Urinary bladder (tissue), 3 donors: ENCODE measurements at regions not wholly inside any gene's neighbourhood (a gene's known extent, or its start where the extent isn't known, plus 50 kb on each side); places are given as distances from the start of the nearest gene placed in this dataset.

Experiments
- DNase-seq: peaks from one replicate; pipeline ENCODE4 v3.0.0-alpha.2; 2015; ENCODE audit errors: extremely low spot score
- H3K27ac ChIP-seq: one replicate; pipeline ENCODE4 v1.5.1; 2013; ENCODE audit warnings: low read depth, mild to moderate bottlenecking, moderate library complexity
- H3K36me3 ChIP-seq: one replicate; pipeline ENCODE4 v1.6.1; 2013; ENCODE audit warnings: mild to moderate bottlenecking, moderate library complexity; ENCODE audit not compliant: insufficient read depth
- H3K4me1 ChIP-seq: one replicate; pipeline ENCODE4 v1.6.1; 2013; ENCODE audit warnings: mild to moderate bottlenecking, moderate library complexity; ENCODE audit not compliant: insufficient read depth
- H3K4me3 ChIP-seq: one replicate; pipeline ENCODE4 v1.5.1; 2013; ENCODE audit warnings: low read depth, low read length
- whole genome bisulfite sequencing: extraction: QIAGEN DNeasy Blood & Tissue Kit; methylation state at CpG from one replicate; pipeline ENCODE4 v1.1.7; 2013; 5-methylcytosine and 5-hydroxymethylcytosine counted together
- donor health status: healthy with polysubstance abuse.
- donor health status: healthy.

- Histone ChIP-seq H3K4me1 (peaks cover 2% of the 10 kb centered on the region), H3K36me3 (no peaks in the 10 kb centered on the region), H3K4me3 (no peak overlapping the region), H3K27ac (no peak overlapping the region)
- no peak for DNase-seq
- WGBS: 61% methylated on average over 6 of the region's 6 CpGs
Measured at GRCh38 chr2:15761056-15761455, 169.4 kb downstream of the DDX1 start.

DNA sequence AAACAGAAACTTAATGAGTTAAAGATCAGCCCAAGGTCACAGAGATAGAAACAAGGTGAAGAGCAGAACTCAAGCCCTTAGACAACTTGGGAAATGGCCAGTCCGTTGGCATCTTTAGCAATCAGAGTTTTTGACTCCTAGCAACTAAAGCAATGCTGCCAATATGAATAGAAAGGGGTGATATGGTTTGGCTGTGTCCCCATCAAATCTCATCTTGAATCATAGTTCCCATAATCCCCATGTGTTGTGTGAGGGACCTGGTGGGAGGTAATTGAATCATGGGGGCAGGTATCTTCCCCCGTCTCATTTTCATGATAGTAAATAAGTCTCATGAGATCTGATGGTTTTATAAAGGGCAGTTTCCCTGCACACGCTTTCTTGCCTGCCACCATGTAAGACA is 170.2 kb downstream of the DDX1 start:
- Histone ChIP-seq H3K36me3 (no peaks in the 10 kb centered on the region), H3K27ac (no peak overlapping the region), H3K4me3 (no peak overlapping the region), H3K4me1 (peaks cover under 1% of the 10 kb centered on the region)
- 75% methylated on average over 3 of the region's 3 CpGs for WGBS
- no peak for DNase-seq

- Histone ChIP-seq H3K4me3 (no peak overlapping the region), H3K4me1 (no peaks in the 10 kb centered on the region), H3K36me3 (no peaks in the 10 kb centered on the region), H3K27ac (no peak overlapping the region)
- WGBS: 94% methylated on average over 3 of the region's 3 CpGs
- no peak for DNase-seq
Measured at GRCh38 chr2:15762449-15762848, 170.8 kb downstream of the DDX1 start.

GRCh38 chr2:15763106-15763821 is 171.6 kb downstream of the DDX1 start:
- WGBS: 88% methylated on average over 19 of the region's 19 CpGs
- H3K4me3 ChIP-seq: no peak overlapping the region
- DNase-seq: no peak
- H3K4me1 ChIP-seq: no peaks in the 10 kb centered on the region
- no peak overlapping the region for H3K27ac ChIP-seq
- no peaks in the 10 kb centered on the region for H3K36me3 ChIP-seq

- no peak overlapping the region for H3K4me3 ChIP-seq
- 97% methylated on average over 14 of the region's 14 CpGs for WGBS
- DNase-seq: no peak
- H3K27ac ChIP-seq: no peak overlapping the region
- no peaks in the 10 kb centered on the region for H3K36me3 ChIP-seq
- H3K4me1 ChIP-seq: no peaks in the 10 kb centered on the region
Measured at GRCh38 chr2:15763822-15764682, 172.4 kb downstream of the DDX1 start.

DNA sequence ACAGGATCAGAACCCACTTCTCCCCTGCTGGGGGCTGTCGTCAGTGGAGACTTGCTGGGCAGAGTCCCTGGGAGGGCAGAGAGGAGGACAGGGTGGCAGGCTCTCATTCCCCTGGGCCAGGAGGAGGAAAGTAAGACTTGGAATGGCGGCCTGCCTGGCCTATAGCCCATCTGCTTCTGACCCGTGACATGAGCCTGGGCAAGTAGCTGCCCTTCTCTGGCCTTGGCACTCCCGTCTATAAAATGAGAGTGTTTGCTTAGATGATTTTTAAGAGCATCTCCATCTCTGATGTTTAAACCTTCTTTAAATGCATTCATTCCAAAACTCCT is 173.0 kb downstream of the DDX1 start:
- Histone ChIP-seq H3K27ac (no peak overlapping the region), H3K4me1 (no peaks in the 10 kb centered on the region), H3K36me3 (no peaks in the 10 kb centered on the region), H3K4me3 (no peak overlapping the region)
- DNase-seq: no peak
- 89% methylated on average over 4 of the region's 4 CpGs for WGBS

DNA sequence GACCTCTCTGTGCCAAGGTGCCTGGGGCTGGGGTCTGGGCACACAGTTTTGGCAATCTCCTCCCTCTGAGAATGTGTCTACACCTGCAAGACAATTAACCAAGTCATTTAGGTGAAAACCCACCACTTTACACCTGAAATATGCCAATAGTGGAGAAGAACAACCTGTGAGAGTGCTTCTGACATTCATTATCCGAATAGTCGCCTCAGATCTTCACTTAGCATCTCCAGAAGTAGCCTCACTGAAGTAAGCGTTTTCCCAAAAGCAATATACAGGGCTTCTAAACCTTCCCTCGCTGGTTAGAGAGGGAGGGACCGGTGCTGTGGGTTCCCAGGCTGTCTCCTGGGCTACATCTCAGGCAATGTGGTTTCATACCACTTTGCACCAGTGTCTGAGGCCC is 173.5 kb downstream of the DDX1 start:
- WGBS: 89% methylated on average over 5 of the region's 5 CpGs
- Histone ChIP-seq H3K4me1 (no peaks in the 10 kb centered on the region), H3K36me3 (no peaks in the 10 kb centered on the region), H3K27ac (no peak overlapping the region), H3K4me3 (no peak overlapping the region)
- DNase-seq: no peak

GRCh38 chr2:15765686-15766302 is 174.1 kb downstream of the DDX1 start:
- Histone ChIP-seq H3K27ac (no peak overlapping the region), H3K36me3 (no peaks in the 10 kb centered on the region), H3K4me1 (no peaks in the 10 kb centered on the region), H3K4me3 (no peak overlapping the region)
- no peak for DNase-seq
- 77% methylated on average over 13 of the region's 13 CpGs for WGBS

GRCh38 chr2:15766303-15766861 is 174.0 kb upstream of the MYCN start:
- 76% methylated on average over 9 of the region's 9 CpGs for WGBS
- H3K27ac ChIP-seq: no peak overlapping the region
- DNase-seq: no peak

GRCh38 chr2:15766911-15767597 is 173.3 kb upstream of the MYCN start:
- DNase-seq: no peak
- Histone ChIP-seq H3K36me3 (no peaks in the 10 kb centered on the region), H3K4me3 (no peak overlapping the region), H3K4me1 (no peaks in the 10 kb centered on the region), H3K27ac (no peak overlapping the region)
- WGBS: 96% methylated on average over 17 of the region's 17 CpGs

More at GRCh38 chr2:15766303-15766861, 174.0 kb upstream of the MYCN start:
- no peak overlapping the region for H3K4me3 ChIP-seq
- no peaks in the 10 kb centered on the region for H3K36me3 ChIP-seq
- no peaks in the 10 kb centered on the region for H3K4me1 ChIP-seq

DNA sequence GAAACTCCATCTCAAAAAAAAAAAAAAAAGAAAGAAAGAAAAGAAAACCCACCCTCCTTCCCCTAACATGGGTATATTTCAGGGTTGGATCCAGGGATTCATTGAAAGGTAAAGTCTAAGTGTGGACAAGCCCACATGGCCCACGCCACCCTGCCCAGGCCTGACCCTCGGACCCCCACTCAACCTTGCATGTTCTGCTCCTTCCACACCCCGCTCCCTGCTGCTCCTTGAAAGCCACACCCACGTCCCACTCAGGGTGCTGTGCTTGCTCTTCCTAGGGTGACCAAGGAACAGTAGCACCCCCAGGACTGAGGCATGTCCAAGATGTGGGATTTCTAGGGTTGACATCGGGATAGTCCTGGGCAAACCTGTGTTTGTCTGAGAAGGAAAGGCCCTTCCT is 172.7 kb upstream of the MYCN start:
- WGBS: 89% methylated on average over 5 of the region's 5 CpGs
- no peak overlapping the region for H3K27ac ChIP-seq
- H3K4me3 ChIP-seq: no peak overlapping the region
- H3K4me1 ChIP-seq: no peaks in the 10 kb centered on the region
- DNase-seq: no peak
- no peaks in the 10 kb centered on the region for H3K36me3 ChIP-seq

- Histone ChIP-seq H3K4me1 (no peaks in the 10 kb centered on the region), H3K27ac (no peak overlapping the region), H3K36me3 (no peaks in the 10 kb centered on the region), H3K4me3 (no peak overlapping the region)
- 76% methylated on average over 7 of the region's 7 CpGs for WGBS
- DNase-seq: no peak
Measured at GRCh38 chr2:15768142-15768541, 172.2 kb upstream of the MYCN start.

GRCh38 chr2:15768615-15769014 is 171.7 kb upstream of the MYCN start:
- 84% methylated on average over 10 of the region's 10 CpGs for WGBS
- no peak for DNase-seq
- no peak overlapping the region for H3K27ac ChIP-seq
- no peaks in the 10 kb centered on the region for H3K4me1 ChIP-seq
- no peak overlapping the region for H3K4me3 ChIP-seq
- H3K36me3 ChIP-seq: no peaks in the 10 kb centered on the region
